Thyroid gland (tissue), 4 donors: ENCODE measurements at regions not wholly inside any gene's neighbourhood (a gene's known extent, or its start where the extent isn't known, plus 50 kb on each side); places are given as distances from the start of the nearest gene placed in this dataset.

Experiments used
- POLR2A ChIP-seq, 2 donors: fragments of 450-650 bp; IDR thresholded peaks; one replicate each; pipeline ENCODE4 v1.6.1; 2017; ENCODE audit warnings: antibody characterized with exemption in 2 of 2, mild to moderate bottlenecking in 2 of 2, moderate library complexity in 1 of 2
- TF ChIP-seq, protein P1 (sequence below), 6 experiments: fragments of 200-600 bp in 3 of 6; fragments of 450-650 bp in 3 of 6; sonication (generic) in 3 of 6; IDR thresholded peaks; one replicate each; pipeline ENCODE4 v1.5.1; 2016 to 2019; ENCODE audit warnings: antibody characterized with exemption in 6 of 6, mild to moderate bottlenecking in 2 of 6, inconsistent platforms in 1 of 6, moderate library complexity in 1 of 6

DNA sequence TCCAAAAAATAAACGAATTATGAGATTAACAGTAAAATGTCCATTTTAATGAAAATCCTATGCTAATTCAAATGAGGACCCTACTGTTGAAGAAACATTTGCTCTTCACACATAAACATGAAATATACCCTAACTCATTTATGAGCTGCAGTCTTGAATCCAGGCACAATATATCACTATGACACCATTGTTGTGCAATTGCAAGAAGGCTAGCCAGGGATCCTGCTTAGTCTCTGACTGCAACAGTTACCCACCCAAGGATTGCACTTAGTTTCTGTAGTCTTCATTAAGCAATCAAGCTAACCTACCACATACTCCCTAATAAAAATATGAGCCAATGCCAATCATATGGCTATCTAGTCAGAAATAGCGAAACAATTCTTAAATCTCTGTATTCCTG, 981.0 kb upstream of the FAT3 start:
- TF ChIP-seq, protein P1, sequence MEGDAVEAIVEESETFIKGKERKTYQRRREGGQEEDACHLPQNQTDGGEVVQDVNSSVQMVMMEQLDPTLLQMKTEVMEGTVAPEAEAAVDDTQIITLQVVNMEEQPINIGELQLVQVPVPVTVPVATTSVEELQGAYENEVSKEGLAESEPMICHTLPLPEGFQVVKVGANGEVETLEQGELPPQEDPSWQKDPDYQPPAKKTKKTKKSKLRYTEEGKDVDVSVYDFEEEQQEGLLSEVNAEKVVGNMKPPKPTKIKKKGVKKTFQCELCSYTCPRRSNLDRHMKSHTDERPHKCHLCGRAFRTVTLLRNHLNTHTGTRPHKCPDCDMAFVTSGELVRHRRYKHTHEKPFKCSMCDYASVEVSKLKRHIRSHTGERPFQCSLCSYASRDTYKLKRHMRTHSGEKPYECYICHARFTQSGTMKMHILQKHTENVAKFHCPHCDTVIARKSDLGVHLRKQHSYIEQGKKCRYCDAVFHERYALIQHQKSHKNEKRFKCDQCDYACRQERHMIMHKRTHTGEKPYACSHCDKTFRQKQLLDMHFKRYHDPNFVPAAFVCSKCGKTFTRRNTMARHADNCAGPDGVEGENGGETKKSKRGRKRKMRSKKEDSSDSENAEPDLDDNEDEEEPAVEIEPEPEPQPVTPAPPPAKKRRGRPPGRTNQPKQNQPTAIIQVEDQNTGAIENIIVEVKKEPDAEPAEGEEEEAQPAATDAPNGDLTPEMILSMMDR (IDR thresholded peaks at IDR 0.05), result no peak
- no peak for TF ChIP-seq POLR2A (IDR thresholded peaks at IDR 0.05)
